ENCODE measurements at regions not wholly inside any gene's neighbourhood (a gene's known extent, or its start where the extent isn't known, plus 50 kb on each side); places are given as distances from the start of the nearest gene placed in this dataset.
"Not testable (repeated sequence)": the region's sequence is repeated elsewhere in the genome, so short reads cannot be mapped to it uniquely, and the experiment has no call there.

DNA sequence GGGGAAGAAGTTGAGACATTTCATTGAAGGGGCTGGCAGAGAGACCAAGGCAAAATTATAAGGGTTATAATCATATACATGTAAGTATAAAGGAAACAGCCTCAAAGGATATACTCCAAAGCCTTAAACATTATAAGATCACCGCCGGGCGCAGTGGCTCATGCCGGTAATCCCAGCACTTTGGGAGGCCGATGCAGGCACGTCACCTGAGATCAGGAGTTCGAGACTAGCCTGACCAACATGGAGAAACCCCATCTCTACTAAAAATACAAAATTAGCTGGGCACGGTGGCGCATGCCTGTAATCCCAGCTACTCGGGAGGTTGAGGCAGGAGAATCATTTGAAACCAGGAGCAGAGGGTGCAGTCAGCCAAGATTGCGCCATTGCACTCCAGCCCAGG is 1227.0 kb upstream of the NRXN1 start:
- DNase-seq: not testable (repeated sequence)

- no peak for DNase-seq
Observed at GRCh38 chr2:52258038-52258437, 1226.1 kb upstream of the NRXN1 start.

DNA sequence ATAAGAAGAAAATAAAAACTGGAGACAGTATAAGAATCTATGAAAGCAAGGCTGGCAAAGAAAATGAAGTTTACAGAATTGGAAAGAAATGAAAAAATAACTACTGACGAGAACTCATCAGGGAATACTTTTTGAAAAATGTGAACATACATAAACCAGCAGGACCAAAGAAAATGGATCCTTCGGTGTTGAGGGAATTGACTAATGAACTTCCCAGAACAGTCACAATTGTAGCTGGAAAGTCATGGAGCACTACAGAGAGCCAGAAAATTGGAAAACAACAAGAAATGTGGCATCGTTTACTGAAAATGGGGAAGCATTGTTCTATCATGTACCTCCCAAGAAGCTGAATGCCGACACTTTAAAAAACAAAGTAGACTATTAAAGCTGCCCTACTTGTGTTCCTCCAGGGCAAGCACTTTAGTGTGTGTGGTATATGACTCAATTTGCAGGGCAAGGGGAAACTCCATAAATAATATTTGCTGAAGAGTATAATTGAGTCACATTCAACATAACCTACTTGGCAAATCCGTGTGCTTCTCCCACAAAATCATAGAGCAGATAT is 1221.6 kb upstream of the NRXN1 start:
- DNase-seq: peak; percentile 36

GRCh38 chr2:52238782-52239181 is 1206.8 kb upstream of the NRXN1 start:
- DNase-seq: no peak

GRCh38 chr2:52222128-52222527 is 1190.2 kb upstream of the NRXN1 start:
- DNase-seq: peak; percentile 90

DNA sequence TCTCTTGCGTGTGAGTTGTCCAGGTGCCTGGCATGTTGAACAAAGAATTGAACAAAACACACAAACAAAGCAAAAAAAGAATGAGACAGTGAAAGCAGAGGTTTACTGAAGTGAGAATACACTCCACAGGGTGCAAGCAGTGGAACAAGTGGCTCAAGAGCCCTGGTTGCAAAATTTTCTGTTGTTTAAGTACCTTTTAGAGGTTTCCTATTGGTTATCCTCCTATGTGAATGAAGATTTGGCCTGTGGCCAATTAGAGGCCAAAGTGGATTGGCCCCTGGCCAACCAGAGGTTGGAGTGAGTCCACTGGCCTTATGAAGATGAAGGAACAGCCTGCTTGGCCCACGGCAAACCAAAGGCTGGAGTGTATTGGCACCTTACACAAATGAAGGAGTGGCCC is 1188.5 kb upstream of the NRXN1 start:
- no peak for DNase-seq

GRCh38 chr2:52210611-52211010 is 1178.7 kb upstream of the NRXN1 start:
- DNase-seq: no peak

DNA sequence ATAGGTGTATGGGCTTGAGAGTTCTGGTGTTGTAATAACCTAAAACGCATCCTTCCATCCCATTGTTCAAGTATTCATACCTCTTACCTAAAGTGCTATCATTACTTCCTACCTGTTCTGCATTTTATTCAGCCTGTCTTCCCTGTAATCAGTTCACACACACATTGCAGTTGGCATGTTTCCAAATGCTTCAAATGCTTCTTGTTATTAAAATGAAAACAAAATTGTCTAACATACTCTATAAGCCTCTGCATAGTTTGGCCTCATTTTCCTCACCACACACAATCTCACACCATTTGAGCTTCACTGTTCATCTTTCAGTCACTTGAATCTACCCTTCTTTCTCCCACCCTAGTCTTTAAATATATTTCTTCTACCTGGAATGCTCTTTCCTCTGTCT is 1178.2 kb upstream of the NRXN1 start:
- DNase-seq: peak; percentile 40

GRCh38 chr2:52194342-52194741 is 1162.4 kb upstream of the NRXN1 start:
- DNase-seq: no peak

- no peak for DNase-seq
Observed at GRCh38 chr2:52193804-52194203, 1161.9 kb upstream of the NRXN1 start.

DNA sequence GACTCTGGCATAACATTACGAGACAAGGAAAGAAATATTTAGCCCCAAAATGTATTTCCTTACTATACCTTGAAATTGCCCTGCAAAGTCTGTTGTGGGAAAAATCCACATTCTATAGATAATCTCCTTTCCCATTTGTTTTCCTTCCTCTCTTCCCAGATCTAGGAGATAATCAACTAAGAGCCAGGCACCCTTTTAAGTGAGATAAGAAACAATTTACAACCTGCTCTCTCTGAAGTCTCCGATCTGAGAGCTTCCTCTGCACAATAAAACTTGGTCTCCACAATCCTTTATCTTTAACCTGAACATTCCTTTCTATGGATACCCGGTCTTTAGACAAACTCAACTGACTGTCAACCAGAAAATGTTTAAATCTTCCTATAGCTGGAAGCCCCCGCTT is 1160.7 kb upstream of the NRXN1 start:
- no peak for DNase-seq

DNA sequence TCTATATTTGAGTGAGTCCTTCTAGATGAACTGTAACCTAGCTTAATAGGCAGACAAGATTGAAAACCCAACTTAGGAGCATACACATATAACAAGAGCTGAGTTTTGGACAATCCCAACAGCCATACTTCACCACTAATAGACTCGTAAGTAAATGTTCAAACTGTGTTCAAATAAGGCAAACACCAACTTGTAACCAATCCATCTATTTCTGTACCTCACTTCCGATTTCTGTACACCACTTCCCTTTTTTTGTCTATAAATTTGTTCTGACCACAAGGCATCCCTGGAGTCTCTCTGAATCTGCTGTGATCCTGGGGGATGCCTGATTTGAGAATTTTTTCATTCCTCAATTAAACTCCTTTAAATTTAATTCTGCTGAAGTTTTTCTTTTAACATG is 1149.1 kb upstream of the NRXN1 start:
- no peak for DNase-seq

DNA sequence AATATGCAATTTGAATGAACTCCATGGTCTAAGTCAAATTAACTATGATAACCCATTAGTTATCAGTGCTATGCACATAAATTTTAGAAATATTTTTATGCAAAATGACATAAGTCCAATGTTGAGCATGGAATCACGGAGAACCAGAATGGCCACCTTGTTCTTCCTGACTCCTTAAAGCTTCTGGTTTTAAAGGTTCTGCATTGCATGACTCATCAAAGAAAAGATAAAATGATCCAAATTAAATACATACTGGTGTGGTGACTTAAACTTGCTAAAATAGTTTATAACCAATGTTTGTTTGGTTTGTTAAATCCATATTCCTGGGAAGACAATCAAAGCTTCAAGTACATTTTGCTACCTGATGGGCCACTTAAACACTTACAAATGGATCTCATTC is 1146.9 kb upstream of the NRXN1 start:
- peak; percentile 37 for DNase-seq

DNA sequence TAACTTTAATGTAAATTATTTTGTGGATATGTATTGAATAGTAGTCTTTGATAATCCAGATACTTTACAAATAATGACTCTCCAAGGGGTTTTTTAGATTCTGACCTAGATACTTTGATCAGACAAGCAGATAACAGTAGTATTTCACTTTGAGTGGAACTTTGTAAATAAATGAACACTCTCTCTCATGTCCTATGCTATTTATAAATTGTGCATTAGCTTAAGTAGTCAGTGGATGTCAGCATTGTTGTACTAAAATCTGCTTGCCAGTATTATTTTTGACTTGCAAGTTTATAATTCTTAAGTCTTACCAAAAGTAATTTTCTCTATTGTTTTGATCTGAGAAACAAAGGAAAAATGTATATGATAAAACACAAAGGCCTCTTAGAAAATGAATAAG is 1113.1 kb upstream of the NRXN1 start:
- DNase-seq: peak; percentile 28

GRCh38 chr2:52144590-52144989 is 1112.7 kb upstream of the NRXN1 start:
- DNase-seq: peak; percentile 5

- peak; percentile 57 for DNase-seq
Observed at GRCh38 chr2:52141076-52141475, 1109.1 kb upstream of the NRXN1 start.

GRCh38 chr2:52139241-52139640 is 1107.3 kb upstream of the NRXN1 start:
- no peak for DNase-seq

DNA sequence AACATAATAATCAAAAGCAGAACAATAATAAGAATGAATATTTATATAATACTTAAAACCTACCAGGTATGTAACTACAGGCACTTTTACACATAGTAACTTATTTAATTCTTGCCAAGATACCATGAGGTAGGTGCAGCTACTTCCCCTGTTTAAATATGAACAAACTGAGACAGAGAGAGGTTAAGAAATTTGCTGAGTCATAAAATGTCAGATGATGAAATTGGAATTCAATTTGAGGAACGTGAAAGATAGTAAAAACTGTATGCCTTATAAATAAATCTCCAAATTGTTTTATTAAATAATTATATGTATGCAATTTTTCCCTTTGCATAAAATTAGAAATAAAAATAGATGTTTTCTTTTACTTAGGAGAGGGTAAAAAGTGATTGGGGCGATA is 1103.3 kb upstream of the NRXN1 start:
- DNase-seq: no peak

- DNase-seq: peak; percentile 9
Observed at GRCh38 chr2:52128081-52128480, 1096.1 kb upstream of the NRXN1 start.

DNA sequence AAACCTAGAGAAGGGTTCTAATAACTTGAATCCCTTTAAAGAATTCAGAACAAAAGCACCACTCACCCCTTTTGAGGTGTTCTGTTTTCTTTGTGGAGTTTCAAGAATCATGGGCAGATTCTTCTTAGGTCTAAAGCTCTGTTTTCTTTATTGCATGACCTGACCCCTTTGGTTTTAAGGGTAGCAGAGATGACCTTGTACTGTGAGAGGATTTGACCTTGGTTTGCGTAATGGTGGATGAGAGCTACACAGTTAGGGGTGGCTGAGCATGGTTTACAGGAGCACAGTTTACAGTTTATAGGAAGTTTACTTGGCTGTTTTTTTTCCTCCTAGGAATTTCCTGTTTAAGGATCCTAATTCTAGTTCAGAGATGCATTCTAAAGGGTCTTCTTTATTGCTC is 1095.6 kb upstream of the NRXN1 start:
- DNase-seq: no peak

DNA sequence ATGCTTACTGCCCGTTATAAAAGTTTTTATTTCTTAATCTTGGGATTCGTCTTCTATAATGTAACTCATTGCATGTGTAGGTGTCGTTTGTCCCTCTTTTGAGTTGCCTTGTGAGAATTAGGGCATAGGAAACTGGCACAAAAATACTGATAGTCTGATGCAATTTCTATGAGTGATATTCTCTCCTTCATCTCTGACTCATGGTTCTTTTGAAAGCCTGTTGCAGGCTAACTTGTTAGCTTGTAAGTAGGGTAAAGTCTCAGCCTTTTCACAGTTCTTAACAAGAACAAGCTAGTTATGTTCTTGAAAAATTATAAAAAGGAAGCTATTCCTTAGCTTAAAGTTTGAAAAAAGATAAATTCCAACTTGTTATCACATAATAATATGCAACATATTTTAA is 1085.4 kb upstream of the NRXN1 start:
- peak; percentile 70 for DNase-seq

DNA sequence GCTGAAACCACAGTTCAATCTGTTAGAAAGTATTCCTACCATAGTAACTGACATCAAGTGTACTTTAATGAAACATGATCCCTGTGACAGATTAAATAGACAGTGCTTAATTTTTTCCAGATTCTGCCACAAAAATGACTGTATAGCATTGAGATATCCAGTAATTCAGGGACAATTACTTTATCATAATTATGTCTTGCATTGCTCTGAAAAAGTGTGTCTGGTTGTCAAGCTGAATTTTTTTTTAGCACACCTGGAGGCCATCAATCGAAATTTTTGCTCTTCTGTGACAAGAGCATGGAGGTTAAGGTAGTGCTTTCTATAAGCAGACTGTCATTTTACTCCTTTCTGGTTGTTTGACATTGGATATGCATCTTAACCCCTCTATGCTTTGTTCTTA is 1083.8 kb upstream of the NRXN1 start:
- DNase-seq: no peak

- peak; percentile 82 for DNase-seq
Observed at GRCh38 chr2:52113338-52113737, 1081.4 kb upstream of the NRXN1 start.

DNA sequence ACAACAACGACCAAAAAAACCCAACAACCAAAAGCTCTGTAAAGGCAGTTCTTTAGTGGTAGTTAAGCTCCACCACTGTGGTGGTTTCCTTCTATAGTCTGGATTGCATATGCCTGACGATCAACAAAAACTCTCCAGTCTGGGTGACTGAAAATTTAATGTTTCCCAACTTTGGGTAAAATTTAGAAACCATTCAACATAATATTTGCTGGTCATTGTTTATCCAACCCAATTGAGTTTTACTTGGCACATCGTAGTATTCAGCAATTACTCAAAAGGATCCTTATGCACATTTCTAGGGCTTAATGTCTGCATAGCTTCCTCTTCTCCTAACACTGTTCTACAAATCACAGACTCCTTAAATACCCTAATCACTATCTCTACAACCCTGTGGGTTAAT is 1080.2 kb upstream of the NRXN1 start:
- peak; percentile 22 for DNase-seq

GRCh38 chr2:52107124-52107523 is 1075.2 kb upstream of the NRXN1 start:
- no peak for DNase-seq

DNA sequence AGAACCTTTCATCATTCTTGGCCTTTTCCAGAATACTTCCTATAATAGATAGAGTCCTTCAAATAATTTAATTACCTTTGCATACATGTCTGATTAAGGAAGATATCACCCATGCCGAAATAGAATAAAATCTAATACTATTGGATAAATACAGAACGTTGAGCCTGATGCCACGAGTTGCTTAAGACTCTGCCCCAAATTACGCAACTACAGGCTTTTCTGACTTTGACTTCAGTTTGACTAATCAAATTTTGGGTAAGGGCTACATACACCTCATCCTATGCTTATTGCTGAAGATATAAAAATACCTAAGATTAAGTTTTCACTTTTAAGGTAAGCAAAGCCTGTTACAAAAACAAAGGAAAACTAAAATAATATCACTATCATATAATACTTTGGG is 1065.1 kb upstream of the NRXN1 start:
- no peak for DNase-seq
